ENCODE measurements at regions not wholly inside any gene's neighbourhood (a gene's known extent, or its start where the extent isn't known, plus 50 kb on each side); places are given as distances from the start of the nearest gene placed in this dataset.

DNA sequence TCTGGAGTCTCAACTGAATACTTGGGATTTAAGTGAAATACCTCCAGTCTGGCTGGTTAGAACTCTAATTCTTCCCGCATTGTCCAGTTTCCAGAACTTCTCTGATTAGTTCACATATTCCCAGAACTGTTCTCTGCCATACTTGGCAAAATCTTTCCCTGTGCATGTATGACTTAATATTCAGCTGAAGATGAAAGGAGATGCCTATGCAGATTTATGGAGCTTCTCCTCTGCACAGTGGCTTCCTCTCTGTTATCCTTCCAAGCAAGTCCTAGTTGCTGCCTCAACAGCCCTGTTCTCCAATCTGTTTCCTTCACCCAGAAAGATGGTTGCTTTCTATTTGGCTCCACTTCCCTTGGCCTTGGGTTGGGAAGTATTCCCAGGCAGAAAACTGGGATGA lies 155.4 kb upstream of the GATA6 start (continued):
- TF ChIP-seq, protein P1, sequence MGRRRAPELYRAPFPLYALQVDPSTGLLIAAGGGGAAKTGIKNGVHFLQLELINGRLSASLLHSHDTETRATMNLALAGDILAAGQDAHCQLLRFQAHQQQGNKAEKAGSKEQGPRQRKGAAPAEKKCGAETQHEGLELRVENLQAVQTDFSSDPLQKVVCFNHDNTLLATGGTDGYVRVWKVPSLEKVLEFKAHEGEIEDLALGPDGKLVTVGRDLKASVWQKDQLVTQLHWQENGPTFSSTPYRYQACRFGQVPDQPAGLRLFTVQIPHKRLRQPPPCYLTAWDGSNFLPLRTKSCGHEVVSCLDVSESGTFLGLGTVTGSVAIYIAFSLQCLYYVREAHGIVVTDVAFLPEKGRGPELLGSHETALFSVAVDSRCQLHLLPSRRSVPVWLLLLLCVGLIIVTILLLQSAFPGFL (CRISPR knock-in tag; IDR thresholded peaks at IDR 0.05; ENCODE audit: borderline replicate concordance) = no peak
- TF ChIP-seq, protein P2, sequence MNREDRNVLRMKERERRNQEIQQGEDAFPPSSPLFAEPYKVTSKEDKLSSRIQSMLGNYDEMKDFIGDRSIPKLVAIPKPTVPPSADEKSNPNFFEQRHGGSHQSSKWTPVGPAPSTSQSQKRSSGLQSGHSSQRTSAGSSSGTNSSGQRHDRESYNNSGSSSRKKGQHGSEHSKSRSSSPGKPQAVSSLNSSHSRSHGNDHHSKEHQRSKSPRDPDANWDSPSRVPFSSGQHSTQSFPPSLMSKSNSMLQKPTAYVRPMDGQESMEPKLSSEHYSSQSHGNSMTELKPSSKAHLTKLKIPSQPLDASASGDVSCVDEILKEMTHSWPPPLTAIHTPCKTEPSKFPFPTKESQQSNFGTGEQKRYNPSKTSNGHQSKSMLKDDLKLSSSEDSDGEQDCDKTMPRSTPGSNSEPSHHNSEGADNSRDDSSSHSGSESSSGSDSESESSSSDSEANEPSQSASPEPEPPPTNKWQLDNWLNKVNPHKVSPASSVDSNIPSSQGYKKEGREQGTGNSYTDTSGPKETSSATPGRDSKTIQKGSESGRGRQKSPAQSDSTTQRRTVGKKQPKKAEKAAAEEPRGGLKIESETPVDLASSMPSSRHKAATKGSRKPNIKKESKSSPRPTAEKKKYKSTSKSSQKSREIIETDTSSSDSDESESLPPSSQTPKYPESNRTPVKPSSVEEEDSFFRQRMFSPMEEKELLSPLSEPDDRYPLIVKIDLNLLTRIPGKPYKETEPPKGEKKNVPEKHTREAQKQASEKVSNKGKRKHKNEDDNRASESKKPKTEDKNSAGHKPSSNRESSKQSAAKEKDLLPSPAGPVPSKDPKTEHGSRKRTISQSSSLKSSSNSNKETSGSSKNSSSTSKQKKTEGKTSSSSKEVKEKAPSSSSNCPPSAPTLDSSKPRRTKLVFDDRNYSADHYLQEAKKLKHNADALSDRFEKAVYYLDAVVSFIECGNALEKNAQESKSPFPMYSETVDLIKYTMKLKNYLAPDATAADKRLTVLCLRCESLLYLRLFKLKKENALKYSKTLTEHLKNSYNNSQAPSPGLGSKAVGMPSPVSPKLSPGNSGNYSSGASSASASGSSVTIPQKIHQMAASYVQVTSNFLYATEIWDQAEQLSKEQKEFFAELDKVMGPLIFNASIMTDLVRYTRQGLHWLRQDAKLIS (CRISPR knock-in tag; IDR thresholded peaks at IDR 0.05; ENCODE audit: borderline replicate concordance) = no peak
- TF ChIP-seq, protein P3, sequence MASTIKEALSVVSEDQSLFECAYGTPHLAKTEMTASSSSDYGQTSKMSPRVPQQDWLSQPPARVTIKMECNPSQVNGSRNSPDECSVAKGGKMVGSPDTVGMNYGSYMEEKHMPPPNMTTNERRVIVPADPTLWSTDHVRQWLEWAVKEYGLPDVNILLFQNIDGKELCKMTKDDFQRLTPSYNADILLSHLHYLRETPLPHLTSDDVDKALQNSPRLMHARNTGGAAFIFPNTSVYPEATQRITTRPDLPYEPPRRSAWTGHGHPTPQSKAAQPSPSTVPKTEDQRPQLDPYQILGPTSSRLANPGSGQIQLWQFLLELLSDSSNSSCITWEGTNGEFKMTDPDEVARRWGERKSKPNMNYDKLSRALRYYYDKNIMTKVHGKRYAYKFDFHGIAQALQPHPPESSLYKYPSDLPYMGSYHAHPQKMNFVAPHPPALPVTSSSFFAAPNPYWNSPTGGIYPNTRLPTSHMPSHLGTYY (CRISPR knock-in tag; IDR thresholded peaks at IDR 0.05) = no peak
- TF ChIP-seq, protein P4, sequence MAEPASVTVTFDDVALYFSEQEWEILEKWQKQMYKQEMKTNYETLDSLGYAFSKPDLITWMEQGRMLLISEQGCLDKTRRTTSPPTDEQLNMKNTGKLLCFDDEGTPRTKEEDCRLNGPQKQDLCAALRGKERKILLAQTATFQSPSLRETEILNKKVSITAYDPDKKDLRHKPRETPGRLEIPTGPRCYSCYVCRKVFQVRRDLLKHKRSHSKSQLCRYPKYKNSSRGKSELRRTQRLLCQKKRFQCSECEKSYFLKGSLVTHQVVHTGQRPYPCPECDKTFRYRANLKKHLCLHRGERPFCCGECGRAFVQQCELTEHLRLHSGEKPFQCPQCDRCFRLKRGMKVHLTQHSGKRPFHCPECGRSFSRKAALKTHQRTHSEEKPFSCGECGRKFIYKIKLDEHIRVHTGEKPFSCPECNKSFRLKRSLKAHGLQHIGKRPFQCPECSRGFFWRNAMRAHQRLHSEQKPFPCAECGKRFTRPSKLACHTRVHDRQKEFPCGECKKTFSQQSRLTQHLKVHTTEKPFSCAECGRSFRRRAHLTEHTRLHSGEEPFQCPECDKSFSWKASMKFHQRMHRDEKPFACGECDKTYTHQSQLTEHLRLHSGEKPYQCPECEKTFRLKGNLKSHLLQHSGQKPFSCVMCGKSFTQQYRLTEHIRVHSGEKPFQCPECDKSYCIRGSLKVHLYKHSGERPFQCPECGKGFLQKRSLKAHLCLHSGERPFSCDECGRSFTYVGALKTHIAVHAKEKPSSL (CRISPR knock-in tag; conservative IDR thresholded peaks at IDR 0.05) = no peak

DNA sequence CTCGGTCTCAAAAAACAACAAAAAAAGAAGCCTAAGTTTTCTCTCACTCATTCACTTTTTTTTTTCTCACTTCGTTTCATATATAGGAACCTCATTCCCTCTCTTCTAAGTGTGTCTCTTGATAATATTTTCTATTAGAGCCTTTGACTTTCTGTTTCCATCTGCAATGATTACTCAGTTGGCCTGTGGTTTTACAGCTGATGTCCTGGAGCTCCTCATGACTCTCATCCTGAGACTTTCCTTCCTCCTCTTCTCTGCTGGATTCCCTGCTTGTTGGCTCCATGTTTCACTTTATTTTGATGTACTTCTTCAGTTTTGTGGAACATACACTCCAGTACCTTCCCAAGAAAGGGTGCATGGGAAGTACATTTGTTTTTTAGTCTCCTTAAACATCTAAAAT lies 154.2 kb upstream of the GATA6 start:
- Mint-ChIP-seq H3K27me3 (ENCODE audit: low read depth) (no peaks in the 10 kb centered on the region; the same call in 1 of the 2 replicates), H3K4me3 (no peak overlapping the region), H3K9me3 (peaks cover 17% of the 10 kb centered on the region), H3K36me3 (no peaks in the 10 kb centered on the region; the same call in 1 of the 2 replicates), H3K4me1 (peaks cover 5% of the 10 kb centered on the region), H3K27ac (no peak overlapping the region)
- CTCF ChIA-PET = interaction anchor here (2.0 kb wide), 1 partner anchor 18 kb away, joined by 6 read pairs; no protein-coding TSS in a partner anchor
- DNase-seq (ENCODE audit: low spot score) = no peak
- POLR2A ChIA-PET = no interaction called here
- ATAC-seq = no peak
- TF ChIP-seq, protein P5, sequence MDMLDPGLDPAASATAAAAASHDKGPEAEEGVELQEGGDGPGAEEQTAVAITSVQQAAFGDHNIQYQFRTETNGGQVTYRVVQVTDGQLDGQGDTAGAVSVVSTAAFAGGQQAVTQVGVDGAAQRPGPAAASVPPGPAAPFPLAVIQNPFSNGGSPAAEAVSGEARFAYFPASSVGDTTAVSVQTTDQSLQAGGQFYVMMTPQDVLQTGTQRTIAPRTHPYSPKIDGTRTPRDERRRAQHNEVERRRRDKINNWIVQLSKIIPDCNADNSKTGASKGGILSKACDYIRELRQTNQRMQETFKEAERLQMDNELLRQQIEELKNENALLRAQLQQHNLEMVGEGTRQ (CRISPR knock-in tag; IDR thresholded peaks at IDR 0.05) = no peak
- no peak for TF ChIP-seq ZNF416 (CRISPR knock-in tag; IDR thresholded peaks at IDR 0.05)
- TF ChIP-seq, protein P6, sequence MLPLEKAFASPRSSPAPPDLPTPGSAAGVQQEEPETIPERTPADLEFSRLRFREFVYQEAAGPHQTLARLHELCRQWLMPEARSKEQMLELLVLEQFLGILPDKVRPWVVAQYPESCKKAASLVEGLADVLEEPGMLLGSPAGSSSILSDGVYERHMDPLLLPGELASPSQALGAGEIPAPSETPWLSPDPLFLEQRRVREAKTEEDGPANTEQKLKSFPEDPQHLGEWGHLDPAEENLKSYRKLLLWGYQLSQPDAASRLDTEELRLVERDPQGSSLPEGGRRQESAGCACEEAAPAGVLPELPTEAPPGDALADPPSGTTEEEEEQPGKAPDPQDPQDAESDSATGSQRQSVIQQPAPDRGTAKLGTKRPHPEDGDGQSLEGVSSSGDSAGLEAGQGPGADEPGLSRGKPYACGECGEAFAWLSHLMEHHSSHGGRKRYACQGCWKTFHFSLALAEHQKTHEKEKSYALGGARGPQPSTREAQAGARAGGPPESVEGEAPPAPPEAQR (CRISPR knock-in tag; IDR thresholded peaks at IDR 0.05) = no peak
- TF ChIP-seq ATF1 (CRISPR knock-in tag; IDR thresholded peaks at IDR 0.05) = no peak
- no peak for TF ChIP-seq ELF4 (CRISPR knock-in tag; IDR thresholded peaks at IDR 0.05; ENCODE audit: low read depth)
- TF ChIP-seq, protein P7, sequence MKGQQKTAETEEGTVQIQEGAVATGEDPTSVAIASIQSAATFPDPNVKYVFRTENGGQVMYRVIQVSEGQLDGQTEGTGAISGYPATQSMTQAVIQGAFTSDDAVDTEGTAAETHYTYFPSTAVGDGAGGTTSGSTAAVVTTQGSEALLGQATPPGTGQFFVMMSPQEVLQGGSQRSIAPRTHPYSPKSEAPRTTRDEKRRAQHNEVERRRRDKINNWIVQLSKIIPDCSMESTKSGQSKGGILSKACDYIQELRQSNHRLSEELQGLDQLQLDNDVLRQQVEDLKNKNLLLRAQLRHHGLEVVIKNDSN (CRISPR knock-in tag; IDR thresholded peaks at IDR 0.05) = no peak
- TF ChIP-seq, protein P8, sequence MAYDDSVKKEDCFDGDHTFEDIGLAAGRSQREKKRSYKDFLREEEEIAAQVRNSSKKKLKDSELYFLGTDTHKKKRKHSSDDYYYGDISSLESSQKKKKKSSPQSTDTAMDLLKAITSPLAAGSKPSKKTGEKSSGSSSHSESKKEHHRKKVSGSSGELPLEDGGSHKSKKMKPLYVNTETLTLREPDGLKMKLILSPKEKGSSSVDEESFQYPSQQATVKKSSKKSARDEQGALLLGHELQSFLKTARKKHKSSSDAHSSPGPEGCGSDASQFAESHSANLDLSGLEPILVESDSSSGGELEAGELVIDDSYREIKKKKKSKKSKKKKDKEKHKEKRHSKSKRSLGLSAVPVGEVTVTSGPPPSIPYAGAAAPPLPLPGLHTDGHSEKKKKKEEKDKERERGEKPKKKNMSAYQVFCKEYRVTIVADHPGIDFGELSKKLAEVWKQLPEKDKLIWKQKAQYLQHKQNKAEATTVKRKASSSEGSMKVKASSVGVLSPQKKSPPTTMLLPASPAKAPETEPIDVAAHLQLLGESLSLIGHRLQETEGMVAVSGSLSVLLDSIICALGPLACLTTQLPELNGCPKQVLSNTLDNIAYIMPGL (CRISPR knock-in tag; IDR thresholded peaks at IDR 0.05) = no peak
- no peak for TF ChIP-seq FOXJ3 (CRISPR knock-in tag; IDR thresholded peaks at IDR 0.05; ENCODE audit: borderline replicate concordance)
- no peak for TF ChIP-seq MYBL2 (CRISPR knock-in tag; IDR thresholded peaks at IDR 0.05)
- TF ChIP-seq MXD4 (CRISPR knock-in tag; IDR thresholded peaks at IDR 0.05; ENCODE audit: borderline replicate concordance) = no peak
